GM12878 (cell line): ENCODE measurements at regions not wholly inside any gene's neighbourhood (a gene's known extent, or its start where the extent isn't known, plus 50 kb on each side); places are given as distances from the start of the nearest gene placed in this dataset.

Source experiments
- ATAC-seq: fragments of 200-7000 bp; cut with Tn5 transposase; 3 replicates; pipeline ENCODE4 v1.9.1; 2020; ENCODE audit warnings: mild to moderate bottlenecking, moderate library complexity
- BruUV-seq: library from RNA; stranded (reverse); fragments of 400-500 nt; replicated peaks from 2 replicates; lab custom pipeline; 2021; lab: Mats Ljungman, UMichigan
- CTCF ChIA-PET: fragments of 300-600 bp; sonication (Branson Sonifier 250); formaldehyde crosslinking; extraction: SDS; loops from one replicate; lab custom pipeline; 2021; ENCODE audit warnings: inconsistent platforms; lab: Yijun Ruan, JAX
- POLR2A ChIA-PET: fragments of 350-600 bp; formaldehyde crosslinking; extraction: SDS; loops from one replicate; lab custom pipeline; 2021; ENCODE audit warnings: inconsistent platforms; lab: Charles Lee
- RAD21 ChIA-PET: fragments of 300-600 bp; sonication (Branson Sonifier 250); formaldehyde crosslinking; loops from one replicate; lab custom pipeline; 2023; ENCODE audit warnings: antibody characterized with exemption; ENCODE audit not compliant: unreplicated experiment; lab: Charles Lee
- SMC1A ChIA-PET: fragments of 300-600 bp; sonication (Branson Sonifier 250); formaldehyde crosslinking; loops from one replicate; lab custom pipeline; 2023; ENCODE audit not compliant: unreplicated experiment, uncharacterized antibody; lab: Charles Lee
- DNase-seq: peaks from one replicate; pipeline ENCODE4 v3.0.0-alpha.2; 2011; ENCODE audit warnings: low read depth, low spot score
- FAIRE-seq: peaks from 3 replicates; lab custom pipeline; 2011; peaks lifted over from hg19 to GRCh38; lab: Jason Lieb, UNC
- H2AFZ ChIP-seq: 2 replicates; pipeline ENCODE4 v1.6.0; 2011; ENCODE audit warnings: low read depth, low read length, control low read depth; ENCODE audit not compliant: control insufficient read depth
- H3K27ac ChIP-seq: 2 replicates; pipeline ENCODE4 v1.5.1; 2011; ENCODE audit warnings: control low read depth; ENCODE audit not compliant: control insufficient read depth, insufficient read depth
- H3K27me3 ChIP-seq, 2 experiments: replicated peaks in 1 of 2; 2 replicates each; pipeline versions ENCODE4 v1.6.0 to v1.6.1; 2011; ENCODE audit warnings: low read length in 1 of 2; ENCODE audit not compliant: control insufficient read depth in 2 of 2, insufficient read depth in 2 of 2
- H3K36me3 ChIP-seq, 2 experiments: 2 replicates each; pipeline ENCODE4 v1.5.1; 2011; ENCODE audit warnings: low read length in 1 of 2; ENCODE audit not compliant: control insufficient read depth in 2 of 2, insufficient read depth in 2 of 2
- H3K4me1 ChIP-seq: 2 replicates; pipeline ENCODE4 v1.6.1; 2011; ENCODE audit warnings: mild to moderate bottlenecking, low read length, moderate library complexity, mixed read lengths; ENCODE audit not compliant: control insufficient read depth, insufficient read depth
- H3K4me2 ChIP-seq: 2 replicates; pipeline ENCODE4 v1.6.0; 2011; ENCODE audit warnings: control low read depth; ENCODE audit not compliant: control insufficient read depth, insufficient read depth
- H3K4me3 ChIP-seq: fragments of 200-600 bp; sonication (generic); 2 replicates; pipeline ENCODE4 v1.5.1; 2016
- H3K79me2 ChIP-seq: 2 replicates; pipeline ENCODE4 v1.6.0; 2011; ENCODE audit warnings: low read length; ENCODE audit not compliant: control insufficient read depth, insufficient read depth
- H3K9ac ChIP-seq: 2 replicates; pipeline ENCODE4 v1.8.0; 2011; ENCODE audit warnings: low read length, control low read depth, mixed read lengths; ENCODE audit not compliant: control insufficient read depth, insufficient read depth
- H3K9me3 ChIP-seq: replicated peaks from 3 replicates; pipeline ENCODE4 v1.5.1; 2011; ENCODE audit warnings: mild to moderate bottlenecking, low read length; ENCODE audit not compliant: control insufficient read depth, insufficient read depth
- H4K20me1 ChIP-seq: 2 replicates; pipeline ENCODE4 v1.6.0; 2011; ENCODE audit not compliant: control insufficient read depth, insufficient read depth
- ATF3 ChIP-seq: IDR thresholded peaks from 2 replicates; pipeline ENCODE4 v1.6.1; 2011; ENCODE audit warnings: low read depth, mild to moderate bottlenecking, low read length, moderate library complexity, borderline replicate concordance; ENCODE audit errors: extremely low read depth
- ATF7 ChIP-seq: fragments of 450-650 bp; IDR thresholded peaks from 2 replicates; pipeline ENCODE4 v1.6.1; 2016; ENCODE audit warnings: low read depth, mild to moderate bottlenecking
- BMI1 ChIP-seq: fragments of 450-650 bp; IDR thresholded peaks from 2 replicates; pipeline ENCODE4 v1.6.1; 2016; ENCODE audit warnings: mild to moderate bottlenecking, moderate library complexity, borderline replicate concordance
- EP300 ChIP-seq, 2 experiments: fragments of 150-350 bp in 1 of 2; IDR thresholded peaks; 2 replicates each; pipeline ENCODE4 v1.6.1; 2011 to 2012; ENCODE audit warnings: low read depth in 2 of 2, low read length in 2 of 2, borderline replicate concordance in 1 of 2, improper control_type of control experiment in 1 of 2, inconsistent platforms in 1 of 2; ENCODE audit not compliant: control insufficient read depth in 1 of 2
- GABPA ChIP-seq: IDR thresholded peaks from 2 replicates; pipeline ENCODE4 v1.6.1; 2014; ENCODE audit warnings: antibody characterized with exemption, low read depth, mild to moderate bottlenecking, inconsistent platforms
- HSF1 ChIP-seq: fragments of 150-350 bp; IDR thresholded peaks from 2 replicates; pipeline ENCODE4 v1.6.1; 2014; ENCODE audit warnings: mild to moderate bottlenecking, low read depth, low read length
- NFXL1 ChIP-seq: fragments of 450-650 bp; IDR thresholded peaks from 2 replicates; pipeline ENCODE4 v1.6.1; 2017; ENCODE audit warnings: antibody characterized with exemption, mild to moderate bottlenecking, borderline replicate concordance
- PAX5 ChIP-seq: IDR thresholded peaks from 2 replicates; pipeline ENCODE4 v1.6.1; 2011; ENCODE audit warnings: low read depth, low read length, borderline replicate concordance
- PML ChIP-seq: IDR thresholded peaks from 2 replicates; pipeline ENCODE4 v1.6.1; 2012; ENCODE audit warnings: low read length, inconsistent platforms
- RBBP5 ChIP-seq: fragments of 200-600 bp; sonication (generic); conservative IDR thresholded peaks from 2 replicates; pipeline ENCODE4 v1.6.1; 2016
- SMC3 ChIP-seq: IDR thresholded peaks from 2 replicates; pipeline ENCODE4 v1.6.1; 2011; ENCODE audit warnings: low read length, improper control_type of control experiment, borderline replicate concordance
- USF2 ChIP-seq: IDR thresholded peaks from 2 replicates; pipeline ENCODE4 v1.6.1; 2011; ENCODE audit warnings: low read depth, low read length, improper control_type of control experiment, borderline replicate concordance
- ZBTB33 ChIP-seq: fragments of 450-650 bp; IDR thresholded peaks from 2 replicates; pipeline ENCODE4 v1.6.1; 2017; ENCODE audit warnings: mild to moderate bottlenecking
- ZNF622 ChIP-seq: fragments of 450-650 bp; IDR thresholded peaks from 2 replicates; pipeline ENCODE4 v1.6.1; 2017; ENCODE audit warnings: mild to moderate bottlenecking, inconsistent platforms
- WGBS: methylation state at CpG from one replicate; pipeline ENCODE4 v1.1.6; 2016; ENCODE audit warnings: low lambda C conversion rate; ENCODE audit not compliant: insufficient replicate concordance, insufficient coverage; ENCODE audit errors: missing lambda C conversion rate; 5-methylcytosine and 5-hydroxymethylcytosine counted together
- in situ Hi-C: fragments of 300-500 bp; cut with MboI; formaldehyde crosslinking; loops from 9 replicates; pipeline ENCODE4 v1.14.3; 2018; ENCODE audit warnings: mixed read lengths
- intact Hi-C: fragments of 100-400 bp; cut with micrococcal nuclease; formaldehyde crosslinking; loops from one replicate; pipeline ENCODE4 v1.14.2; 2022; ENCODE audit not compliant: unreplicated experiment

GRCh38 chr2:153152036-153152435, 326.5 kb downstream of the RPRM start:
- H3K4me3 ChIP-seq: no peak overlapping the region
- no peak overlapping the region for H3K9ac ChIP-seq
- intact Hi-C loops: no loop called here
- no peak for TF ChIP-seq ZNF622
- DNase-seq: no peak
- no peaks in the 10 kb centered on the region for H3K36me3 ChIP-seq
- no peak for FAIRE-seq
- no peak overlapping the region for H3K27ac ChIP-seq
- no peaks in the 10 kb centered on the region for H3K27me3 ChIP-seq
- CTCF ChIA-PET: no interaction called here
- RAD21 ChIA-PET: no interaction called here
- no TSS peak for BruUV-seq
- 19% methylated on average over 2 of the region's 2 CpGs for WGBS
- no peaks in the 10 kb centered on the region for H3K79me2 ChIP-seq
- H3K4me1 ChIP-seq: no peaks in the 10 kb centered on the region
- in situ Hi-C loops: no loop called here
- SMC1A ChIA-PET: no interaction called here
- POLR2A ChIA-PET: no interaction called here
- no peak for ATAC-seq
- no peak overlapping the region for H2AFZ ChIP-seq
- H3K4me2 ChIP-seq: no peak overlapping the region
- H4K20me1 ChIP-seq: no peaks in the 10 kb centered on the region
- no peaks in the 10 kb centered on the region for H3K9me3 ChIP-seq

GRCh38 chr2:153145470-153145978, 333.0 kb downstream of the RPRM start:
- no peak for FAIRE-seq
- no peak for ATAC-seq
- TF ChIP-seq ATF3: no peak
- no peak for TF ChIP-seq BMI1
- no peak for TF ChIP-seq ATF7
- no peak for TF ChIP-seq EP300 (IDR thresholded peaks at IDR 0.05; ENCODE audit: borderline replicate concordance in 1 of 2, control insufficient read depth in 1 of 2, low read depth in 2 of 2, low read length in 2 of 2)
- TF ChIP-seq SMC3: no peak
- TF ChIP-seq USF2: no peak
- no peak for TF ChIP-seq PML
- no peak for TF ChIP-seq PAX5
- TF ChIP-seq NFXL1: no peak
- TF ChIP-seq HSF1: no peak
- no peak for TF ChIP-seq RBBP5
- no peak for TF ChIP-seq ZBTB33
- TF ChIP-seq GABPA: no peak

More at GRCh38 chr2:153145470-153145978, 333.0 kb downstream of the RPRM start:
- no peak overlapping the region for H3K9ac ChIP-seq
- ChIA-PET SMC1A (no interaction called here), CTCF (no interaction called here), RAD21 (no interaction called here), POLR2A (no interaction called here)
- no TSS peak for BruUV-seq
- intact Hi-C loops: no loop called here
- no peaks in the 10 kb centered on the region for H3K27me3 ChIP-seq
- no peak overlapping the region for H2AFZ ChIP-seq
- H3K9me3 ChIP-seq: no peaks in the 10 kb centered on the region
- 0% methylated on average over 1 of the region's 1 CpG for WGBS
- in situ Hi-C loops: no loop called here
- H3K4me2 ChIP-seq: no peak overlapping the region
- no peaks in the 10 kb centered on the region for H3K4me1 ChIP-seq
- H4K20me1 ChIP-seq: no peaks in the 10 kb centered on the region
- H3K4me3 ChIP-seq: no peak overlapping the region
- no peaks in the 10 kb centered on the region for H3K79me2 ChIP-seq
- H3K27ac ChIP-seq: no peak overlapping the region
- no peaks in the 10 kb centered on the region for H3K36me3 ChIP-seq
- DNase-seq: no peak
